GM12878 (cell line): ENCODE measurements at regions not wholly inside any gene's neighbourhood (a gene's known extent, or its start where the extent isn't known, plus 50 kb on each side); places are given as distances from the start of the nearest gene placed in this dataset.

Source experiments
- MTA3 ChIP-seq: IDR thresholded peaks from 2 replicates; pipeline ENCODE4 v1.6.1; 2012; ENCODE audit warnings: low read length, inconsistent platforms, borderline replicate concordance
- RAD51 ChIP-seq: fragments of 450-650 bp; IDR thresholded peaks from 2 replicates; pipeline ENCODE4 v1.6.1; 2016; ENCODE audit warnings: moderate library complexity, mild to moderate bottlenecking, inconsistent platforms
- TBL1XR1 ChIP-seq: IDR thresholded peaks from 2 replicates; pipeline ENCODE4 v1.6.1; 2012; ENCODE audit warnings: low read depth, low read length, improper control_type of control experiment

DNA sequence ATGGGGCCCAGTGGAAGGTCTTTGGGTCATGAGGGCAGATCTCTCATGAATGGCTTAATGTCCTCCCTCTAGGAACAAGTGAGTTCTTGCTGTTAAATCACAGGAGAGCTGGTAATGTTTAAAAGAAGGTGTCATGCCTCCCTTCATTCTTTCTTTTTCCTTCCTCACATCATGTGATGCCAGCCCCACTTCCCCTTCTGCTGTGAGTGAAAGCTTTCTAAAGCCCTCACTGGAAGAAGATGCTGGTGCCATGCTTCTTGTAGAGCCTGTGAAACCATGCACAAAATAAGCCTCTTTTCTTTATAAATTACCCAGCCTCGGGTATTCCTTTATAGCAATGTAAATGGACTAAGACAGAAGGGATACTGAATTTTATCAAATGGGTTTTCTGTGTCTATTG lies 66.1 kb upstream of the ZNF827 start:
- TF ChIP-seq RAD51 (no peak), TBL1XR1 (no peak), MTA3 (no peak)
